ENCODE measurements at regions not wholly inside any gene's neighbourhood (a gene's known extent, or its start where the extent isn't known, plus 50 kb on each side); places are given as distances from the start of the nearest gene placed in this dataset.

- no peaks in the 10 kb centered on the region for H3K9me3 ChIP-seq
- H3K27ac ChIP-seq, result no peak overlapping the region
- H3K36me3 ChIP-seq, result no peaks in the 10 kb centered on the region
- no peak for DNase-seq
- no peaks in the 10 kb centered on the region for H3K4me1 ChIP-seq
- TF ChIP-seq POLR2A (IDR thresholded peaks at IDR 0.05) (no peak), CTCF (IDR thresholded peaks at IDR 0.05) (no peak)
- no peak overlapping the region for H3K4me3 ChIP-seq
- no peaks in the 10 kb centered on the region for H3K27me3 ChIP-seq
Measured at GRCh38 chr2:156706576-156706975, 270.4 kb downstream of the GPD2 start.

GRCh38 chr2:156708051-156708450 lies 271.9 kb downstream of the GPD2 start:
- DNase-seq, result no peak
- Histone ChIP-seq H3K9me3 (no peaks in the 10 kb centered on the region), H3K4me1 (no peaks in the 10 kb centered on the region), H3K27ac (no peak overlapping the region), H3K36me3 (no peaks in the 10 kb centered on the region), H3K27me3 (no peaks in the 10 kb centered on the region), H3K4me3 (no peak overlapping the region)
- no peak for TF ChIP-seq CTCF (IDR thresholded peaks at IDR 0.05)
- TF ChIP-seq POLR2A (IDR thresholded peaks at IDR 0.05), result no peak

- Histone ChIP-seq H3K36me3 (no peaks in the 10 kb centered on the region), H3K9me3 (no peaks in the 10 kb centered on the region), H3K4me3 (no peak overlapping the region), H3K27ac (no peak overlapping the region), H3K27me3 (no peaks in the 10 kb centered on the region), H3K4me1 (no peaks in the 10 kb centered on the region)
- no peak for TF ChIP-seq CTCF (IDR thresholded peaks at IDR 0.05)
- TF ChIP-seq POLR2A (IDR thresholded peaks at IDR 0.05), result no peak
- no peak for DNase-seq
Measured at GRCh38 chr2:156709091-156709490, 272.9 kb downstream of the GPD2 start.

- H3K9me3 ChIP-seq, result no peaks in the 10 kb centered on the region
- no peak for TF ChIP-seq POLR2A (IDR thresholded peaks at IDR 0.05)
- TF ChIP-seq CTCF (IDR thresholded peaks at IDR 0.05), result no peak
- H3K4me3 ChIP-seq, result no peak overlapping the region
- no peak overlapping the region for H3K27ac ChIP-seq
- no peak for DNase-seq
- no peaks in the 10 kb centered on the region for H3K4me1 ChIP-seq
- H3K27me3 ChIP-seq, result no peaks in the 10 kb centered on the region
- H3K36me3 ChIP-seq, result no peaks in the 10 kb centered on the region
Measured at GRCh38 chr2:156719036-156719435, 282.9 kb downstream of the GPD2 start.

- Histone ChIP-seq H3K27me3 (no peaks in the 10 kb centered on the region), H3K27ac (no peak overlapping the region), H3K9me3 (no peaks in the 10 kb centered on the region), H3K4me3 (no peak overlapping the region), H3K36me3 (no peaks in the 10 kb centered on the region), H3K4me1 (no peaks in the 10 kb centered on the region)
- TF ChIP-seq POLR2A (IDR thresholded peaks at IDR 0.05) (no peak), CTCF (IDR thresholded peaks at IDR 0.05) (no peak)
- DNase-seq, result no peak
Measured at GRCh38 chr2:156727867-156728266, 291.7 kb downstream of the GPD2 start.

GRCh38 chr2:156728328-156728727 lies 292.1 kb downstream of the GPD2 start:
- H3K27ac ChIP-seq, result no peak overlapping the region
- no peaks in the 10 kb centered on the region for H3K27me3 ChIP-seq
- TF ChIP-seq CTCF (IDR thresholded peaks at IDR 0.05) (no peak), POLR2A (IDR thresholded peaks at IDR 0.05) (no peak)
- no peaks in the 10 kb centered on the region for H3K36me3 ChIP-seq
- no peak overlapping the region for H3K4me3 ChIP-seq
- H3K9me3 ChIP-seq, result no peaks in the 10 kb centered on the region
- H3K4me1 ChIP-seq, result no peaks in the 10 kb centered on the region
- no peak for DNase-seq
